ENCODE measurements at regions not wholly inside any gene's neighbourhood (a gene's known extent, or its start where the extent isn't known, plus 50 kb on each side); places are given as distances from the start of the nearest gene placed in this dataset.
A peak's percentile ranks its signal among the peaks of the same experiment; 100 is the strongest.

GRCh38 chr3:18827664-18828063 is 320.6 kb upstream of the KCNH8 start:
- Histone ChIP-seq H2BK120ac (ENCODE audit: low read depth, low read length) (no peak overlapping the region), H3K4me1 (ENCODE audit: control insufficient read depth in 2 of 2, insufficient read depth in 1 of 2, low read depth in 1 of 2, low read length in 2 of 2) (no peaks in the 10 kb centered on the region), H3K4me2 (ENCODE audit: insufficient read depth, low read length, poor library complexity, severe bottlenecking) (no peak overlapping the region), H3K23ac (ENCODE audit: low read depth, low read length, poor library complexity) (no peak overlapping the region), H3K36me3 (replicated peaks in 1 of 2; ENCODE audit: control insufficient read depth in 2 of 2, insufficient read depth in 2 of 2, low read length in 2 of 2) (no peaks in the 10 kb centered on the region), H2AK5ac (ENCODE audit: low read depth, low read length) (no peak overlapping the region), H3K27me3 (ENCODE audit: control insufficient read depth in 3 of 3, insufficient read depth in 3 of 3, low read depth in 1 of 3, low read length in 3 of 3) (no peaks in the 10 kb centered on the region), H2AFZ (ENCODE audit: low read length) (no peak overlapping the region), H2BK5ac (ENCODE audit: low read length) (no peak overlapping the region), H3K4me3 (ENCODE audit: low read length in 2 of 2) (no peak overlapping the region), H3K9me3 (replicated peaks in 1 of 2; ENCODE audit: control insufficient read depth in 2 of 2, insufficient read depth in 1 of 2, low read depth in 1 of 2, low read length in 2 of 2) (no peaks in the 10 kb centered on the region), H4K8ac (ENCODE audit: low read depth, low read length) (no peak overlapping the region), H3K14ac (ENCODE audit: low read length) (no peak overlapping the region), H3K9ac (ENCODE audit: low read depth, low read length, poor library complexity) (no peak overlapping the region), H2BK15ac (ENCODE audit: low read length) (no peak overlapping the region), H2BK12ac (ENCODE audit: low read length) (no peak overlapping the region), H3K79me1 (ENCODE audit: low read depth, low read length) (no peaks in the 10 kb centered on the region), H3K4ac (ENCODE audit: low read length) (no peak overlapping the region), H3K18ac (ENCODE audit: low read length) (no peak overlapping the region), H3K27ac (replicated peaks; ENCODE audit: low read length) (no peak overlapping the region), H4K91ac (ENCODE audit: low read depth, low read length, poor library complexity) (no peak overlapping the region)
- no CpG with 5 or more reads among the region's 3 CpGs for WGBS, 2 donors (ENCODE audit: extremely low coverage in 2 of 2, insufficient read length in 2 of 2, insufficient replicate concordance in 1 of 2)
- no peak for DNase-seq (ENCODE audit: low spot score)

- Histone ChIP-seq H3K9me3 (replicated peaks in 1 of 2; ENCODE audit: control insufficient read depth in 2 of 2, insufficient read depth in 1 of 2, low read depth in 1 of 2, low read length in 2 of 2) (no peaks in the 10 kb centered on the region), H2AFZ (ENCODE audit: low read length) (no peak overlapping the region), H3K14ac (ENCODE audit: low read length) (no peak overlapping the region), H3K79me1 (ENCODE audit: low read depth, low read length) (no peaks in the 10 kb centered on the region), H3K4me1 (ENCODE audit: control insufficient read depth in 2 of 2, insufficient read depth in 1 of 2, low read depth in 1 of 2, low read length in 2 of 2) (no peaks in the 10 kb centered on the region), H3K18ac (ENCODE audit: low read length) (no peak overlapping the region), H2AK5ac (ENCODE audit: low read depth, low read length) (no peak overlapping the region), H3K9ac (ENCODE audit: low read depth, low read length, poor library complexity) (no peak overlapping the region), H3K23ac (ENCODE audit: low read depth, low read length, poor library complexity) (no peak overlapping the region), H3K36me3 (replicated peaks in 1 of 2; ENCODE audit: control insufficient read depth in 2 of 2, insufficient read depth in 2 of 2, low read length in 2 of 2) (no peaks in the 10 kb centered on the region), H2BK15ac (ENCODE audit: low read length) (no peak overlapping the region), H4K8ac (ENCODE audit: low read depth, low read length) (no peak overlapping the region), H3K4me2 (ENCODE audit: insufficient read depth, low read length, poor library complexity, severe bottlenecking) (no peak overlapping the region), H3K4me3 (ENCODE audit: low read length in 2 of 2) (no peak overlapping the region), H4K91ac (ENCODE audit: low read depth, low read length, poor library complexity) (no peak overlapping the region), H2BK12ac (ENCODE audit: low read length) (no peak overlapping the region), H3K27me3 (ENCODE audit: control insufficient read depth in 3 of 3, insufficient read depth in 3 of 3, low read depth in 1 of 3, low read length in 3 of 3) (no peaks in the 10 kb centered on the region), H2BK120ac (ENCODE audit: low read depth, low read length) (no peak overlapping the region), H3K27ac (replicated peaks; ENCODE audit: low read length) (no peak overlapping the region), H3K4ac (ENCODE audit: low read length) (no peak overlapping the region), H2BK5ac (ENCODE audit: low read length) (no peak overlapping the region)
- DNase-seq (ENCODE audit: low spot score): no peak
- no CpG with 5 or more reads among the region's 2 CpGs for WGBS, 2 donors (ENCODE audit: extremely low coverage in 2 of 2, insufficient read length in 2 of 2, insufficient replicate concordance in 1 of 2)
These were observed 322.6 kb upstream of the KCNH8 start for GRCh38 chr3:18825665-18826064.

GRCh38 chr3:18813300-18813699 is 335.0 kb upstream of the KCNH8 start:
- no peak overlapping the region for H4K8ac ChIP-seq (ENCODE audit: low read depth, low read length)

GRCh38 chr3:18812316-18812715 is 336.0 kb upstream of the KCNH8 start:
- Histone ChIP-seq H3K9me3 (replicated peaks in 1 of 2; ENCODE audit: control insufficient read depth in 2 of 2, insufficient read depth in 1 of 2, low read depth in 1 of 2, low read length in 2 of 2) (no peaks in the 10 kb centered on the region), H3K14ac (ENCODE audit: low read length) (no peak overlapping the region), H3K4me2 (ENCODE audit: insufficient read depth, low read length, poor library complexity, severe bottlenecking) (no peak overlapping the region), H2AK5ac (ENCODE audit: low read depth, low read length) (no peak overlapping the region), H2BK120ac (ENCODE audit: low read depth, low read length) (no peak overlapping the region), H3K9ac (ENCODE audit: low read depth, low read length, poor library complexity) (no peak overlapping the region), H3K36me3 (replicated peaks in 1 of 2; ENCODE audit: control insufficient read depth in 2 of 2, insufficient read depth in 2 of 2, low read length in 2 of 2) (no peaks in the 10 kb centered on the region), H3K18ac (ENCODE audit: low read length) (no peak overlapping the region), H3K27me3 (ENCODE audit: control insufficient read depth in 3 of 3, insufficient read depth in 3 of 3, low read depth in 1 of 3, low read length in 3 of 3) (no peaks in the 10 kb centered on the region), H3K27ac (replicated peaks; ENCODE audit: low read length) (no peak overlapping the region), H4K8ac (ENCODE audit: low read depth, low read length) (no peak overlapping the region), H3K79me1 (ENCODE audit: low read depth, low read length) (no peaks in the 10 kb centered on the region), H2BK12ac (ENCODE audit: low read length) (no peak overlapping the region), H3K23ac (ENCODE audit: low read depth, low read length, poor library complexity) (no peak overlapping the region), H2BK15ac (ENCODE audit: low read length) (no peak overlapping the region), H2BK5ac (ENCODE audit: low read length) (no peak overlapping the region), H2AFZ (ENCODE audit: low read length) (no peak overlapping the region), H4K91ac (ENCODE audit: low read depth, low read length, poor library complexity) (no peak overlapping the region), H3K4me1 (ENCODE audit: control insufficient read depth in 2 of 2, insufficient read depth in 1 of 2, low read depth in 1 of 2, low read length in 2 of 2) (no peaks in the 10 kb centered on the region), H3K4ac (ENCODE audit: low read length) (no peak overlapping the region), H3K4me3 (ENCODE audit: low read length in 2 of 2) (no peak overlapping the region)
- WGBS, 2 donors (ENCODE audit: extremely low coverage in 2 of 2, insufficient read length in 2 of 2, insufficient replicate concordance in 1 of 2): no CpG with 5 or more reads among the region's 3 CpGs
- no peak for DNase-seq (ENCODE audit: low spot score)

More at GRCh38 chr3:18813300-18813699, 335.0 kb upstream of the KCNH8 start:
- Histone ChIP-seq H3K79me1 (ENCODE audit: low read depth, low read length) (no peaks in the 10 kb centered on the region), H3K36me3 (replicated peaks in 1 of 2; ENCODE audit: control insufficient read depth in 2 of 2, insufficient read depth in 2 of 2, low read length in 2 of 2) (no peaks in the 10 kb centered on the region), H2BK120ac (ENCODE audit: low read depth, low read length) (no peak overlapping the region), H3K4me2 (ENCODE audit: insufficient read depth, low read length, poor library complexity, severe bottlenecking) (no peak overlapping the region), H2BK15ac (ENCODE audit: low read length) (no peak overlapping the region), H3K9me3 (replicated peaks in 1 of 2; ENCODE audit: control insufficient read depth in 2 of 2, insufficient read depth in 1 of 2, low read depth in 1 of 2, low read length in 2 of 2) (no peaks in the 10 kb centered on the region), H2AFZ (ENCODE audit: low read length) (no peak overlapping the region), H4K91ac (ENCODE audit: low read depth, low read length, poor library complexity) (no peak overlapping the region), H3K4me1 (ENCODE audit: control insufficient read depth in 2 of 2, insufficient read depth in 1 of 2, low read depth in 1 of 2, low read length in 2 of 2) (no peaks in the 10 kb centered on the region), H3K4ac (ENCODE audit: low read length) (no peak overlapping the region), H3K23ac (ENCODE audit: low read depth, low read length, poor library complexity) (no peak overlapping the region), H3K27me3 (ENCODE audit: control insufficient read depth in 3 of 3, insufficient read depth in 3 of 3, low read depth in 1 of 3, low read length in 3 of 3) (no peaks in the 10 kb centered on the region), H3K9ac (ENCODE audit: low read depth, low read length, poor library complexity) (no peak overlapping the region), H3K14ac (ENCODE audit: low read length) (no peak overlapping the region), H3K27ac (replicated peaks; ENCODE audit: low read length) (no peak overlapping the region), H2AK5ac (ENCODE audit: low read depth, low read length) (no peak overlapping the region), H3K4me3 (ENCODE audit: low read length in 2 of 2) (peak overlapping the region in 1 of 2 donors; percentile 45), H3K18ac (ENCODE audit: low read length) (no peak overlapping the region), H2BK5ac (ENCODE audit: low read length) (no peak overlapping the region), H2BK12ac (ENCODE audit: low read length) (no peak overlapping the region)
- no CpG with 5 or more reads among the region's 3 CpGs for WGBS, 2 donors (ENCODE audit: extremely low coverage in 2 of 2, insufficient read length in 2 of 2, insufficient replicate concordance in 1 of 2)
- DNase-seq (ENCODE audit: low spot score): no peak

Measured in neuronal stem cell (in vitro differentiated cells).